Endothelial cell of umbilical vein (primary cell): ENCODE measurements at regions not wholly inside any gene's neighbourhood (a gene's known extent, or its start where the extent isn't known, plus 50 kb on each side); places are given as distances from the start of the nearest gene placed in this dataset.

Source experiments
- BruUV-seq: library from RNA; stranded (reverse); fragments of 400-500 nt; replicated peaks from 2 replicates; lab custom pipeline; 2021; lab: Mats Ljungman, UMichigan
- CTCF ChIA-PET: fragments of 300-600, 350-600 bp; sonication (Branson Sonifier 250); formaldehyde crosslinking; loops from one replicate; lab custom pipeline; 2021; ENCODE audit warnings: antibody characterized with exemption, inconsistent platforms; lab: Charles Lee
- POLR2A ChIA-PET: fragments of 300-600, 350-600 bp; sonication (Branson Sonifier 250); formaldehyde crosslinking; loops from one replicate; lab custom pipeline; 2021; ENCODE audit warnings: antibody characterized with exemption, inconsistent platforms; lab: Charles Lee
- DNase-seq: peaks from one replicate; pipeline ENCODE4 v3.0.0-alpha.2; 2011; ENCODE audit warnings: low read depth, low spot score
- FAIRE-seq: peaks from 2 replicates; lab custom pipeline; 2011; peaks lifted over from hg19 to GRCh38; lab: Jason Lieb, UNC
- H2AFZ ChIP-seq: 2 replicates; pipeline ENCODE4 v1.6.0; 2012; ENCODE audit warnings: low read depth, low read length, control low read depth, inconsistent platforms
- H3K27ac ChIP-seq: 2 replicates; pipeline ENCODE4 v1.5.1; 2011; ENCODE audit warnings: low read depth, mild to moderate bottlenecking, control low read depth, low read length, moderate library complexity; ENCODE audit not compliant: insufficient read depth
- H3K27me3 ChIP-seq, 2 experiments: 2 replicates each; pipeline versions ENCODE4 v1.6.0 to v1.6.1; 2011; ENCODE audit warnings: low read length in 2 of 2, mixed read lengths in 1 of 2; ENCODE audit not compliant: control insufficient read depth in 2 of 2, insufficient read depth in 2 of 2
- H3K36me3 ChIP-seq, 2 experiments: 2 replicates in 1 of 2; 3 replicates in 1 of 2; pipeline ENCODE4 v1.5.1; 2011; ENCODE audit warnings: low read length in 2 of 2, mild to moderate bottlenecking in 1 of 2, moderate library complexity in 1 of 2; ENCODE audit not compliant: control insufficient read depth in 2 of 2, insufficient read depth in 2 of 2; ENCODE audit errors: extremely low read depth in 1 of 2
- H3K4me1 ChIP-seq: 3 replicates; pipeline ENCODE4 v1.5.1; 2011; ENCODE audit warnings: mild to moderate bottlenecking, low read length; ENCODE audit not compliant: control insufficient read depth, insufficient read depth; ENCODE audit errors: extremely low read depth
- H3K4me2 ChIP-seq: 2 replicates; pipeline ENCODE4 v1.6.1; 2011; ENCODE audit warnings: low read length, control low read depth, mixed read lengths; ENCODE audit not compliant: insufficient read depth
- H3K4me3 ChIP-seq, 3 experiments: fragments of 200-600 bp in 1 of 3; sonication (generic), shearing (Covaris generic) in 1 of 3; replicated peaks in 1 of 3; 2 replicates each; pipeline ENCODE4 v1.5.1; 2011 to 2016; ENCODE audit warnings: control low read depth in 3 of 3, low read length in 3 of 3, mild to moderate bottlenecking in 2 of 3, inconsistent platforms in 1 of 3, low read depth in 1 of 3, moderate library complexity in 1 of 3; ENCODE audit not compliant: insufficient read depth in 1 of 3
- H3K79me2 ChIP-seq: 2 replicates; pipeline ENCODE4 v1.6.0; 2012; ENCODE audit warnings: low read length, inconsistent platforms; ENCODE audit not compliant: control insufficient read depth, insufficient read depth
- H3K9ac ChIP-seq: replicated peaks from 2 replicates; pipeline ENCODE3; 2011; ENCODE audit warnings: low read length, control low read depth; ENCODE audit not compliant: insufficient read depth; ENCODE audit errors: extremely low read depth
- H3K9me1 ChIP-seq: replicated peaks from 3 replicates; pipeline ENCODE4 v1.6.0; 2011; ENCODE audit warnings: mild to moderate bottlenecking, low read length; ENCODE audit not compliant: control insufficient read depth, insufficient read depth; ENCODE audit errors: extremely low read depth
- H3K9me3 ChIP-seq: replicated peaks from 2 replicates; pipeline ENCODE4 v1.5.1; 2012; ENCODE audit warnings: low read length, inconsistent platforms; ENCODE audit not compliant: control insufficient read depth, insufficient read depth
- H4K20me1 ChIP-seq: replicated peaks from 2 replicates; pipeline ENCODE3; 2011; ENCODE audit warnings: mild to moderate bottlenecking, low read length; ENCODE audit not compliant: control insufficient read depth, insufficient read depth; ENCODE audit errors: extremely low read depth
- CTCF ChIP-seq, 2 donors: IDR thresholded peaks; 1 replicate in 1 of 2; 2 replicates in 1 of 2; pipeline ENCODE4 v1.5.1; 2011; ENCODE audit warnings: low read length in 2 of 2, mild to moderate bottlenecking in 2 of 2, moderate library complexity in 2 of 2, control low read depth in 1 of 2, inconsistent platforms in 1 of 2, low read depth in 1 of 2; ENCODE audit not compliant: insufficient read depth in 1 of 2; ENCODE audit errors: extremely low read depth in 1 of 2
- EZH2 ChIP-seq: IDR thresholded peaks from 2 replicates; pipeline ENCODE4 v1.6.1; 2012; ENCODE audit warnings: borderline replicate concordance, low read depth, mild to moderate bottlenecking, moderate library complexity, low read length, inconsistent platforms; ENCODE audit not compliant: severe bottlenecking
- FOS ChIP-seq: IDR thresholded peaks from 2 replicates; pipeline ENCODE4 v1.6.1; 2011; ENCODE audit warnings: mild to moderate bottlenecking, low read length, moderate library complexity, borderline replicate concordance; ENCODE audit not compliant: insufficient read depth
- GATA2 ChIP-seq: IDR thresholded peaks from 2 replicates; pipeline ENCODE4 v1.7.0; 2011; ENCODE audit warnings: low read depth, mild to moderate bottlenecking, moderate library complexity, mixed read lengths, low read length; ENCODE audit not compliant: insufficient read length, insufficient read depth
- JUN ChIP-seq: IDR thresholded peaks from 2 replicates; pipeline ENCODE4 v1.6.1; 2011; ENCODE audit warnings: borderline replicate concordance, low read depth; ENCODE audit not compliant: insufficient read length, insufficient read depth
- MAX ChIP-seq: IDR thresholded peaks from 2 replicates; pipeline ENCODE4 v1.6.1; 2011; ENCODE audit not compliant: insufficient read depth, insufficient read length
- MYC ChIP-seq: IDR thresholded peaks from one replicate; pipeline ENCODE4 v1.6.1; 2011; ENCODE audit warnings: mild to moderate bottlenecking, low read depth, low read length
- POLR2A ChIP-seq: IDR thresholded peaks from 2 replicates; pipeline ENCODE4 v1.6.1; 2012; ENCODE audit warnings: low read depth, mild to moderate bottlenecking, control low read depth, low read length
- POLR2AphosphoS5 ChIP-seq: IDR thresholded peaks from 2 replicates; pipeline ENCODE4 v1.6.1; 2012; ENCODE audit warnings: low read depth, mild to moderate bottlenecking, control low read depth, low read length, moderate library complexity; ENCODE audit not compliant: insufficient read depth
- dilution Hi-C: fragments of 300-500 bp; cut with MboI; formaldehyde crosslinking; loops from one replicate; pipeline ENCODE4 v1.15.0; 2019; ENCODE audit warnings: low sequenced_read_pairs; ENCODE audit not compliant: extremely low pct_ligation_motif_present
- intact Hi-C: fragments of 100-400 bp; cut with micrococcal nuclease; formaldehyde crosslinking; loops from one replicate; pipeline ENCODE4 v1.10.0; 2022

GRCh38 chr11:69906453-69906907, 87.3 kb upstream of the FGF3 start:
- no TSS peak for BruUV-seq
- no peak for DNase-seq

More at GRCh38 chr11:69906453-69906907, 87.3 kb upstream of the FGF3 start:
- ChIA-PET POLR2A (no interaction called here), CTCF (interaction anchor here (1.1 to 5.9 kb wide), 4 partner anchors 9 to 286 kb away, joined by 3 to 31 read pairs (median 6); no protein-coding TSS in a partner anchor)
- Histone ChIP-seq H3K27ac (no peak overlapping the region), H2AFZ (no peak overlapping the region), H3K4me1 (peaks cover under 1% of the 10 kb centered on the region), H3K9me1 (no peaks in the 10 kb centered on the region), H3K79me2 (no peaks in the 10 kb centered on the region), H3K4me2 (no peak overlapping the region), H3K36me3 (no peaks in the 10 kb centered on the region), H4K20me1 (no peaks in the 10 kb centered on the region), H3K9me3 (no peaks in the 10 kb centered on the region), H3K9ac (no peak overlapping the region), H3K4me3 (no peak overlapping the region), H3K27me3 (no peaks in the 10 kb centered on the region)
- no peak for FAIRE-seq
- TF ChIP-seq JUN (no peak), FOS (no peak), CTCF (IDR thresholded peaks at IDR 0.05; ENCODE audit: extremely low read depth in 1 of 2, insufficient read depth in 1 of 2, low read depth in 1 of 2, low read length in 2 of 2) (no peak), GATA2 (no peak), MAX (no peak), MYC (no peak), POLR2AphosphoS5 (no peak), EZH2 (no peak), POLR2A (no peak)
- intact Hi-C loops, result no loop called here
- dilution Hi-C loops, result loop anchor here (25.0 kb wide), 1 partner anchor 281 kb away; no protein-coding TSS in a partner anchor
